ENCODE measurements at regions not wholly inside any gene's neighbourhood (a gene's known extent, or its start where the extent isn't known, plus 50 kb on each side); places are given as distances from the start of the nearest gene placed in this dataset.

GRCh38 chr2:422676-423435 lies 135.0 kb upstream of the ALKAL2 start:
- no peak for DNase-seq

GRCh38 chr2:421406-421805 lies 133.5 kb upstream of the ALKAL2 start:
- no peak for DNase-seq

GRCh38 chr2:419687-420317 lies 131.9 kb upstream of the ALKAL2 start:
- no peak for DNase-seq

- DNase-seq: no peak
Measured at GRCh38 chr2:417662-418061, 129.8 kb upstream of the ALKAL2 start.

- DNase-seq: no peak
Measured at GRCh38 chr2:417006-417405, 129.1 kb upstream of the ALKAL2 start.

GRCh38 chr2:415986-416610 lies 128.2 kb upstream of the ALKAL2 start:
- no peak for DNase-seq

- DNase-seq: no peak
Measured at GRCh38 chr2:409523-409922, 121.6 kb upstream of the ALKAL2 start.

GRCh38 chr2:407630-408029 lies 119.7 kb upstream of the ALKAL2 start:
- no peak for DNase-seq

- no peak for DNase-seq
Measured at GRCh38 chr2:406876-407275, 119.0 kb upstream of the ALKAL2 start.

GRCh38 chr2:406231-406630 lies 118.3 kb upstream of the ALKAL2 start:
- no peak for DNase-seq

GRCh38 chr2:404581-404980 lies 116.7 kb upstream of the ALKAL2 start:
- no peak for DNase-seq

GRCh38 chr2:403682-404081 lies 115.8 kb upstream of the ALKAL2 start:
- DNase-seq: no peak

- DNase-seq: no peak
Measured at GRCh38 chr2:402721-403120, 114.8 kb upstream of the ALKAL2 start.

GRCh38 chr2:402206-402605 lies 114.3 kb upstream of the ALKAL2 start:
- no peak for DNase-seq

- no peak for DNase-seq
Measured at GRCh38 chr2:401019-401679, 113.3 kb upstream of the ALKAL2 start.

- no peak for DNase-seq
Measured at GRCh38 chr2:397926-398325, 110.0 kb upstream of the ALKAL2 start.

GRCh38 chr2:397521-397920 lies 109.6 kb upstream of the ALKAL2 start:
- DNase-seq: no peak

GRCh38 chr2:396903-397302 lies 109.0 kb upstream of the ALKAL2 start:
- no peak for DNase-seq

GRCh38 chr2:395886-396285 lies 108.0 kb upstream of the ALKAL2 start:
- DNase-seq: no peak

GRCh38 chr2:393711-394696 lies 106.1 kb upstream of the ALKAL2 start:
- DNase-seq: peak; percentile 54

- no peak for DNase-seq
Measured at GRCh38 chr2:392926-393280, 105.0 kb upstream of the ALKAL2 start.

GRCh38 chr2:392181-392925 lies 104.5 kb upstream of the ALKAL2 start:
- no peak for DNase-seq

Data from activated CD4-positive, CD25-positive, alpha-beta regulatory T cell treated with anti-CD3 and anti-CD28 coated beads, Interleukin-2, amount 50 U/mL, for 72 hours (primary cell).